D341Med (cell line): ENCODE measurements at regions not wholly inside any gene's neighbourhood (a gene's known extent, or its start where the extent isn't known, plus 50 kb on each side); places are given as distances from the start of the nearest gene placed in this dataset.
A peak's percentile ranks its signal among the peaks of the same experiment; 100 is the strongest.
"Not testable (repeated sequence)": the region's sequence is repeated elsewhere in the genome, so short reads cannot be mapped to it uniquely, and the experiment has no call there.

Experiments used
- DNase-seq: peaks from one replicate; pipeline ENCODE4 v3.0.0; 2012; ENCODE audit warnings: low spot score

DNA sequence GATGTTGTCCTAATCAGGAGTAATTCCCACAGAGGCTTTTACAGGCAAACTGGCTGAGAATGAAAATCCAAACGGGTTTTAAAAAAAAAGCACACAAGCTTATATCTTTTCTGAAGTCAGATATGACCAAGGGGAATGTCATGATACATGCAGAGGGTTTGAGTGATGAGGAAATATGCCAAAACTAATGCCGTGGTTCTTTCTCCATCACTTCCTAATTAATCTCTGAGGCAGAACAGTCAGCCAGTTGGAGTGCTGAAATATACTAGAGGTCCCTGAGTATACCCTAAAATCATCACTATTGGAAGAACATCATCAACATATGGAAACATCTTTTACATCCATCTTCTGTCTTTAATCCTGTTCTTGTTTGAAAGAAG, 160.8 kb upstream of the FAR2 start:
- no peak for DNase-seq

GRCh38 chr12:28991626-28992025, 157.5 kb upstream of the FAR2 start:
- DNase-seq, result no peak

DNA sequence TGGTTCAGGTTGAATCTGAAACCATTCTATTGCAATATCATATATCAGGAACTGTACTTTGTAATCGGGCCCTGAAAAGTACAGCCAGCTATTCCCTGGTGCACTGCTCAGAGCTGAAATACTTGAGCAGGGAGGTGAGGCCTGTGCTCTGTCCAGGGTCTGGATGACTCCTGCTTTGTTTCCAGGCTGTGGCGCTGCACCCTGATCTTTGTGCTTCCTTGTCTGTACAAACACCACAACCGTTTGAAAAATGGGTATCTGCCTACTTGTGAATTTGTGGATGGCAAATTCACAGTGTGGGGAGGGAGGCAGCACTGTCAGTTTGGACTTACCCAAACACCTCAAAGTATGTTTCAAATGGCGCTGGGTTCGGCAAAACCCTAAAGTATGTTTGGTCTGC, 155.4 kb upstream of the FAR2 start:
- DNase-seq, result no peak

DNA sequence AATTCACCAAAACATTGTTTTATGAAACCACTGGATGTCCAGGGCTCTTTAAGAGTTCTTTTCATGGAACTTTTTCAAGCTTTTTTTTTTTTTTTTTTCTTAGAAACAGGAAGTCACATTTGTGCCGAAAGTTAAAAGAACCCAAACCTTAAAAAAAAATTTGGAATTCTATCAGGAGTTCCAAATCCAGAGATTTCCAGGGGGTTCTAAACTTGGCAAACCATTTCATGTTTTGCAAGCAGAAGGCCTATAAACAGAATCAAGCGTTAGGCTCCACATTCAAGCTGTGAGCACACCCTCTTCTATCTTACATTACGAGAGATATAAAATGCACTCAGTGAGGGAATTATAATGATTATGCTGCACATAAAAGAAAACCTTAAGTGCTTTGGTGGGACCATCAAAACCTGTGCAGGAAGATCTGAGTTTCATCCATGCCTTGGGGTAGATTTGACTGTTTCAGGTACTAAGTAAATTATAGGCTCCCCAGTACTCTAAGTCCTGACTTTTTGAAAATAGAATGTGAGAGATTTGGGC, 154.8 kb upstream of the FAR2 start:
- DNase-seq, result no peak

DNA sequence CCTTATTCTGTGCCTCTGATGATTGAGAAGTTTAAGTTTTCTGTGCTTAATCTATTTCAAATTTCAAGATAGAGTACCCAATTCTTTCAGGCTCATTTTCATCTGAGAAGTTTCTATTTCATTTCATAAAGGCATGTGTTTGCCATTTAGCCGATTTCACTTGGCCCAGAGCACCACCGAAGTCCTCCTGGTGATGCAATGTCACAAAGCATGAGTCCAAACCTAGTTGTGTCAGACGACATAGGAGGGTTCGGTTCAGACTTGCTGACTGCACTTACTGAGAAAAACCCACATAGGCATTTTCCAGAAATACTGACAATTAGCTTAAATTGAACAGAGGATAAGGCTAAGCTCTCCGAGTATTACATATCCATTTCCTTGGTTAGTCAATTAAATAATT, 152.4 kb upstream of the FAR2 start:
- no peak for DNase-seq

GRCh38 chr12:28998662-28999120, 150.4 kb upstream of the FAR2 start:
- peak; percentile 30 for DNase-seq

GRCh38 chr12:29004066-29004935, 144.8 kb upstream of the FAR2 start:
- DNase-seq, result no peak

DNA sequence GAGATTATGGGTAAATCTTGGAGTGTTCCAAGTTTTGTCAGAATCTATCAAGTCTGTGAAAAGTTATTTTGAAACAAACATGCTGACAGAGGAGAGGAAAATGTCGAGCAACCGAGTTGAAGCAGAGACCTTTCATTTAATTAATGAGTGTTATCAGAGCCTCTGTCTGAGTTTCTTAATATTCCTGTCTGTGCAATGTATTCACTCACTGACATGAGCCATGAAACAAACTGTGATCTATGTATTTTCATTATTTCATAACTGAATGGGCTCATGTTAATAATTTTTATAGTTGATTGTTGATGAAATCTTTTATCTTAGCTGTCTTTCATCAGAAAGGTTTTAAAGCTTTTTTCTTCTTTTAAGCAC, 144.2 kb upstream of the FAR2 start:
- DNase-seq, result no peak

GRCh38 chr12:29008786-29009185, 140.3 kb upstream of the FAR2 start:
- DNase-seq, result no peak

- DNase-seq, result no peak
Observed at GRCh38 chr12:29012673-29013072, 136.4 kb upstream of the FAR2 start.

- not testable (repeated sequence) for DNase-seq
Observed at GRCh38 chr12:29017532-29017931, 131.5 kb upstream of the FAR2 start.

- DNase-seq, result no peak
Observed at GRCh38 chr12:29023436-29024076, 125.5 kb upstream of the FAR2 start.

DNA sequence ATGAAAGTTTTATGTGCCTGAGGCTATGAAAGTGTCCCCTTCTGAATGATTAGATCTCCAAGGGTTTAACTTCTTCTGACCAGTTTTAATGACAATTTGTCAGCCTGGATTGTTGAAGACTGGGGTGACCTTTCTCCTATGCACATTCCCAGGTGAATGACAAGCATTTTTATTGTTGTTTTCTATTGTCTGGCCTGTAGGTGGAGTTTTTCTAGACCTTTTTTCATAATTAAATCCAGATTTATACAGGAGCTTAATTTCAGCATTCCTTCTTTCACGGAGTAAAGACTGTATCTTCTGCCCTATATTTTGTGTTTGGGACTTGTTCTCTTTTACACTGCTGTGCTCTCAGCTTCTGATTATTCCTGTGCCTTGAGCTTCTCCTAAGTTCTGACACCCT, 125.0 kb upstream of the FAR2 start:
- DNase-seq, result peak; percentile 25

DNA sequence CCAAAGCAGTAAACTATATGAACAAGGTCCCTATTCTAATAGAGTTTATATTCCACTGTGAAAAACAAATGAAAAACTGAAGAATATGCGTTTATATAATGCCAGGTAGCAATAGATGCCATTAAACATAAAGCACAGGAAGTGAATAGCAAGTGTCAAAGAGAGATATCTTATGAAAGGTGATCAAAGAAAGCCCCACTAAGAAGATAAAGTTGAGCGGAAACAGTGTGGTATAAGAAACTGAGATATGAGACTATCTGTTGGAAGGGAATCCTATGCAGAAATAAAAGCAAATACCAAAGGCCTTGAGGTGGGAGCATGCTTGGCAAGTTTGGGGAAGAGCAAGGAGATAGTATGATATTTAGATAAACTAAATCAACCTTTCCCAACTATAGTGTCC, 123.1 kb upstream of the FAR2 start:
- no peak for DNase-seq

DNA sequence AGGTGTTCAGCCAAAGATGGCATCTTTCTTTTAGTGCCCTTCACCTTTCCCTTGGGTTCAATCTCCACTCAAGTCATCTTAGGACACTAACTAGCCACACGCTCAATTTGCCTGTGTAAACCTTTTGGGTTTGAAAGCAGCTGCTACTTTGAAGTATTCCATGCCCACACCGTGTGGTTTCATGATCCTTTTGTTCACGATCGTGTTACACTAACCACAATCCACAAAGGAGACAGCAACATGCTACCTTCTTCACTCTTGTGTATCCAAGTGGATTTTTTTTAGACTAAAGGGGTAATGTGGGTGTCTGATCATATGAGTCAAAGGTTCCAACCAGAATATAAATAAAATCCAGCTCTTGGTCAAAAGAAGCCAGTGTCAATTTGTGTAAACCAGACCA, 122.7 kb upstream of the FAR2 start:
- DNase-seq, result no peak

- not testable (repeated sequence) for DNase-seq
Observed at GRCh38 chr12:29029484-29029883, 119.6 kb upstream of the FAR2 start.

- no peak for DNase-seq
Observed at GRCh38 chr12:29030006-29030405, 119.1 kb upstream of the FAR2 start.

GRCh38 chr12:29032446-29032845, 116.6 kb upstream of the FAR2 start:
- DNase-seq, result no peak

DNA sequence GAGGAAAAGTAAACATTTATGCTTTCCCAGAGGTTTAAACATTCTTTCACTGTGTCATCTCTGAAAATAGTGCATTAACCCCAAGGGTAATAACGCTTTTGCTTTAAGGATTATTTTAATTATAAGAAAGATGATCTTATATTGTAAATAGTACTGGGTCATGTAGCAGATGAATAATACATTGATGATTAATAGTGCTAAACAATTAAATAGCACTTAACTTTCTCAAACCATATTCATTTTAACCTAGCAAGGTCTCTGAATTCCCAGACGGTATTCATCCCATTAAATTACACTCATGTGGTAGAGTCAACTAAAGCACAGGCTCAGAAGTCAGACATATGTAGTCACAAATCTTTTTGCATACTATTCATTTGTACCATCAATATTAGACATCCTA, 115.6 kb upstream of the FAR2 start:
- DNase-seq, result no peak

DNA sequence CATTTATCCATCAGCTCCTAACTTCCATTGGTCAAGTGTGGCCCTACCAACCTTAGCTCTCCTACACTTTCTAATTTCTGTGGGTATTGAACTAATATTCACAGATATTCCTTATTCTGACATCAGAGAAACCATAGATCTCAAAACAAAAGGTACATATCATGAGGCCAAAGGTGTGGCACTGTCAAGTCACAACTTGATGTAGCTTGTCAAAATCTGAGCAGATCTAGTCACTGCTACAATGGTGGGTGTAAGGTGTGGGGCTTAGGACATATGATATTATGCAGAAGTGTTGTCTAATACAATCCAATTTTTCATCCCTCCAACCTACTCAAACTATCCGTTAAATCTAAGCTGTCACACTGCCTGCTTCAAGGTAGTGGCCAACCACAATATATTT, 114.0 kb upstream of the FAR2 start:
- no peak for DNase-seq

DNA sequence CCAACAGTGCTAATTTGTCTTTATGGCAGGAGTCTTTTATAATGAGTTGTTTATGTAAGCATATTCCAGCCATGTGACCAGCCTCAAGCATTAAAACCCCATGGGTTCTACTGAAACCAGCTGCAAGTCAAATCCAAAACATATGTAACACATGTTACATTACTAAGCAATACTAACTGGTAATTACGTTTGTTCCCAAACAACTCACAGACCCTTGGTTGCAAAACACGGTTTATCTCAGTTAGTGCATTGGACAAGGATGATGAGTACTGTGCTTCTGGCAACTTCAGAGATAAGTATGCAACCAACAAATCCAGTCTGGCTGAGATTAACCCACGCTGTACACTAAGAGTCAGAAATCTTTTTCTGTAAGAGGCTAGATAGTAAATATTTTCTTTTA, 110.1 kb upstream of the FAR2 start:
- DNase-seq, result no peak

DNA sequence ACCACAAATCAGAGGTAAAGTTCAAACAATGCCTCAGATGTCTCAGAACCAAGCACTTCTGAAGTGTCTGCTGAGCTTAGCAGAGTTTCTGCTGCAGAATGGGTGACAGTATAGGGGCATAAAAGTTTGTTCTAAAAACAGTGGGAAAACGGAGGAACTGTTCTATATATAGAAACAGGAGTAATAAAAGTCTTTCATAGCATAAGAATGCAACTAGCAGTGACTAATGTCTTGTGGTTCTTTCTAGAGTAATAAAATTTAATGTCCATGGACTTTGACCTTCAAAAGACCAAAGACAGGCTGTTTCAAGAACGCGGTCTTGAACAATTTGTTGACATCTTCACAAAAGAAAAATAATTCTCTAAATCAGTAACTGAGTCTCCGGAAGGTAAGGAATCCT, 107.5 kb upstream of the FAR2 start:
- DNase-seq, result no peak

DNA sequence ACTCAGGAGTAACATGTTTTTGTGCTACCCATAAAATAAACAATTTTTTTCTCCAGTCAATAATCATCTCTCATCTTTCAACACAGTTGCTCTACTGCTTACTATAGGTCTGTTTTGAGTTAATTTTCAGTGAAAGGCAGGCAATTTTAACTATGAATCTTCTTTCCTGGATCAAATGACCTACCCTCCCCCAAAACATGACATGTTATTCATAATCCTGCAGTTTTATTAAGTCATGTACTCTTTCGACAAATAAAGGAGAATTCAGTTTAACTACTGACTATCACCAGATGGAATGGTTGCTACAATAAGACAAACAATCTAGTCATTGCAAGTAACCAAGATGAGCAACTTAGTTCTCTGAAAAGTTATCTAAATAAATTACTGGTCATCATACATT, 106.0 kb upstream of the FAR2 start:
- no peak for DNase-seq

- no peak for DNase-seq
Observed at GRCh38 chr12:29044799-29045198, 104.3 kb upstream of the FAR2 start.
